ENCODE measurements at regions not wholly inside any gene's neighbourhood (a gene's known extent, or its start where the extent isn't known, plus 50 kb on each side); places are given as distances from the start of the nearest gene placed in this dataset.

- no peak for TF ChIP-seq CTCF (conservative IDR thresholded peaks at IDR 0.05; ENCODE audit: low read length)
- TF ChIP-seq EZH2phosphoT487 (IDR thresholded peaks at IDR 0.05; ENCODE audit: borderline replicate concordance, low read depth, low read length) = no peak
These were observed 298.2 kb downstream of the KIF4B start for GRCh38 chr5:155311721-155312120.
